ENCODE measurements at regions not wholly inside any gene's neighbourhood (a gene's known extent, or its start where the extent isn't known, plus 50 kb on each side); places are given as distances from the start of the nearest gene placed in this dataset.

GRCh38 chr1:157363660-157364140 is 188.6 kb downstream of the FCRL5 start:
- TF ChIP-seq ZNF121 (CRISPR knock-in tag; IDR thresholded peaks at IDR 0.05) (peak; percentile 73; the same call in 1 of the 2 replicates), EMX1 (CRISPR knock-in tag; IDR thresholded peaks at IDR 0.05) (no peak)
- Mint-ChIP-seq H3K36me3 (no peaks in the 10 kb centered on the region), H3K27ac (no peak overlapping the region), H3K27me3 (ENCODE audit: low read depth) (no peaks in the 10 kb centered on the region; the same call in 1 of the 2 replicates), H3K4me1 (peaks cover 17% of the 10 kb centered on the region), H3K9me3 (peaks cover 4% of the 10 kb centered on the region), H3K4me3 (no peak overlapping the region)
- DNase-seq (ENCODE audit: low spot score) = peak; percentile 47
- CTCF ChIA-PET = interaction anchor here (0.6 to 2.3 kb wide), 14 partner anchors 9 to 200 kb away, joined by 3 to 11 read pairs (median 4); no protein-coding TSS in a partner anchor
- peak; percentile 96 for ATAC-seq
- POLR2A ChIA-PET = no interaction called here

- Mint-ChIP-seq H3K27ac (no peak overlapping the region), H3K9me3 (peaks cover 4% of the 10 kb centered on the region), H3K27me3 (ENCODE audit: low read depth) (no peaks in the 10 kb centered on the region; the same call in 1 of the 2 replicates), H3K36me3 (no peaks in the 10 kb centered on the region), H3K4me1 (peaks cover 7% of the 10 kb centered on the region), H3K4me3 (no peak overlapping the region)
- TF ChIP-seq CTCF (IDR thresholded peaks at IDR 0.05) = no peak
- no peak for TF ChIP-seq TEAD4 (CRISPR knock-in tag; IDR thresholded peaks at IDR 0.05)
- TF ChIP-seq TP53 (CRISPR knock-in tag; IDR thresholded peaks at IDR 0.05) = no peak
- no peak for TF ChIP-seq ZNF532 (CRISPR knock-in tag; IDR thresholded peaks at IDR 0.05; ENCODE audit: borderline replicate concordance)
- no peak for TF ChIP-seq TEAD1 (CRISPR knock-in tag; IDR thresholded peaks at IDR 0.05)
- CTCF ChIA-PET = interaction anchor here (1.2 to 1.3 kb wide), 2 partner anchors 49 to 146 kb away, joined by 3 to 6 read pairs; no protein-coding TSS in a partner anchor
- POLR2A ChIA-PET = no interaction called here
- no peak for DNase-seq (ENCODE audit: low spot score)
- no peak for ATAC-seq
Observed at GRCh38 chr1:157360023-157360390, 192.3 kb downstream of the FCRL5 start.

GRCh38 chr1:157359314-157360022 is 192.8 kb downstream of the FCRL5 start:
- Mint-ChIP-seq H3K27me3 (ENCODE audit: low read depth) (no peaks in the 10 kb centered on the region; the same call in 1 of the 2 replicates), H3K36me3 (no peaks in the 10 kb centered on the region), H3K27ac (no peak overlapping the region), H3K4me1 (peaks cover 7% of the 10 kb centered on the region), H3K4me3 (no peak overlapping the region), H3K9me3 (peaks cover 4% of the 10 kb centered on the region)
- TF ChIP-seq TEAD4 (CRISPR knock-in tag; IDR thresholded peaks at IDR 0.05) (no peak), ZNF138 (CRISPR knock-in tag; conservative IDR thresholded peaks at IDR 0.05) (no peak), E2F1 (CRISPR knock-in tag; IDR thresholded peaks at IDR 0.05) (no peak), ZNF512 (CRISPR knock-in tag; IDR thresholded peaks at IDR 0.05; ENCODE audit: borderline replicate concordance) (no peak), CREB1 (CRISPR knock-in tag; IDR thresholded peaks at IDR 0.05) (no peak), PREB (CRISPR knock-in tag; IDR thresholded peaks at IDR 0.05; ENCODE audit: borderline replicate concordance) (no peak), ESRRA (CRISPR knock-in tag; IDR thresholded peaks at IDR 0.05; ENCODE audit: borderline replicate concordance) (no peak), NR1H2 (CRISPR knock-in tag; IDR thresholded peaks at IDR 0.05) (no peak), AFF4 (CRISPR knock-in tag; IDR thresholded peaks at IDR 0.05; ENCODE audit: borderline replicate concordance) (no peak)
- CTCF ChIA-PET = interaction anchor here (1.2 to 1.3 kb wide), 2 partner anchors 49 to 146 kb away, joined by 3 to 6 read pairs; no protein-coding TSS in a partner anchor
- POLR2A ChIA-PET = no interaction called here
- ATAC-seq (no peak), DNase-seq (ENCODE audit: low spot score) (no peak)

Measured in WTC11 (cell line).